GM12891 (cell line): ENCODE measurements at regions not wholly inside any gene's neighbourhood (a gene's known extent, or its start where the extent isn't known, plus 50 kb on each side); places are given as distances from the start of the nearest gene placed in this dataset.

Source experiments
- POLR2A ChIP-seq: IDR thresholded peaks from 2 replicates; pipeline ENCODE4 v1.6.1; 2011; ENCODE audit warnings: low read depth, low read length, control low read depth
- POLR2AphosphoS5 ChIP-seq: IDR thresholded peaks from 2 replicates; pipeline ENCODE4 v1.6.1; 2011; ENCODE audit warnings: low read depth, low read length, control low read depth
- SPI1 ChIP-seq: IDR thresholded peaks from 2 replicates; pipeline ENCODE4 v1.6.1; 2011; ENCODE audit warnings: low read depth, low read length, control low read depth
- TAF1 ChIP-seq: IDR thresholded peaks from 2 replicates; pipeline ENCODE4 v1.6.1; 2011; ENCODE audit warnings: low read depth, low read length, control low read depth

- no peak for TF ChIP-seq POLR2AphosphoS5
- TF ChIP-seq TAF1, result no peak
- TF ChIP-seq POLR2A, result no peak
- TF ChIP-seq SPI1, result no peak
Measured at GRCh38 chr9:7579351-7579750, 220.2 kb downstream of the DMAC1 start.
